GM12874 (cell line): ENCODE measurements at regions not wholly inside any gene's neighbourhood (a gene's known extent, or its start where the extent isn't known, plus 50 kb on each side); places are given as distances from the start of the nearest gene placed in this dataset.

Source experiments
- TF ChIP-seq, protein P1 (sequence below): IDR thresholded peaks from 2 replicates; pipeline ENCODE4 v1.5.1; 2011; ENCODE audit warnings: low read depth, mild to moderate bottlenecking, control low read depth, low read length, moderate library complexity; ENCODE audit not compliant: insufficient read depth

- TF ChIP-seq, protein P1, sequence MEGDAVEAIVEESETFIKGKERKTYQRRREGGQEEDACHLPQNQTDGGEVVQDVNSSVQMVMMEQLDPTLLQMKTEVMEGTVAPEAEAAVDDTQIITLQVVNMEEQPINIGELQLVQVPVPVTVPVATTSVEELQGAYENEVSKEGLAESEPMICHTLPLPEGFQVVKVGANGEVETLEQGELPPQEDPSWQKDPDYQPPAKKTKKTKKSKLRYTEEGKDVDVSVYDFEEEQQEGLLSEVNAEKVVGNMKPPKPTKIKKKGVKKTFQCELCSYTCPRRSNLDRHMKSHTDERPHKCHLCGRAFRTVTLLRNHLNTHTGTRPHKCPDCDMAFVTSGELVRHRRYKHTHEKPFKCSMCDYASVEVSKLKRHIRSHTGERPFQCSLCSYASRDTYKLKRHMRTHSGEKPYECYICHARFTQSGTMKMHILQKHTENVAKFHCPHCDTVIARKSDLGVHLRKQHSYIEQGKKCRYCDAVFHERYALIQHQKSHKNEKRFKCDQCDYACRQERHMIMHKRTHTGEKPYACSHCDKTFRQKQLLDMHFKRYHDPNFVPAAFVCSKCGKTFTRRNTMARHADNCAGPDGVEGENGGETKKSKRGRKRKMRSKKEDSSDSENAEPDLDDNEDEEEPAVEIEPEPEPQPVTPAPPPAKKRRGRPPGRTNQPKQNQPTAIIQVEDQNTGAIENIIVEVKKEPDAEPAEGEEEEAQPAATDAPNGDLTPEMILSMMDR: no peak
These were observed 218.1 kb upstream of the FOXF1 start for GRCh38 chr16:86292171-86292775.

- TF ChIP-seq, protein P1: no peak
These were observed 217.4 kb upstream of the FOXF1 start for GRCh38 chr16:86292942-86293341.

- TF ChIP-seq, protein P1: no peak
These were observed 216.4 kb upstream of the FOXF1 start for GRCh38 chr16:86293906-86294305.

GRCh38 chr16:86294535-86295196 is 215.7 kb upstream of the FOXF1 start:
- TF ChIP-seq, protein P1: no peak

- TF ChIP-seq, protein P1: no peak
These were observed 214.1 kb upstream of the FOXF1 start for GRCh38 chr16:86296256-86296655.

DNA sequence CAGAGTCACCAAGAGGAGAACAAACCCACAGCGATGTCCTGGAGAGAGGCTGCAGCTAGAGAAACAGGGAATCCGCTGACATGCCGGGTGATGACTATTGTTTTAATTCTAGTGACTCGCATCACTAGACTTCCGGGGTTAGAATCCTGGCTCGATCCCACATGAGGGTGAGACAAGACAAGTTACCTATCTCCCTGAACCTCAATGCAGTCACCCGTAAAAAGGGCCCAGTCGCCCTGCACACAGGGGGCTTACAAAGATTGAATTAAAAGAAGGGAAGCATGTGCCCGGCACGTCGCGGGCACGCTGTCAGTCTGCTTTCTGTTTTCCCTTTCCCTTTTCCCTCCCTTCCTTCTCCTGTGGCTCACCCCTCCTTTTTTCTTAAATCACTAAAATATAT is 212.9 kb upstream of the FOXF1 start:
- TF ChIP-seq, protein P1: no peak

- TF ChIP-seq, protein P1: no peak
These were observed 212.2 kb upstream of the FOXF1 start for GRCh38 chr16:86297866-86298757.
